Suprapubic skin (tissue), 4 donors: ENCODE measurements at regions not wholly inside any gene's neighbourhood (a gene's known extent, or its start where the extent isn't known, plus 50 kb on each side); places are given as distances from the start of the nearest gene placed in this dataset.

Experiments used
- POLR2A ChIP-seq, 2 donors: fragments of 450-650 bp; IDR thresholded peaks; one replicate each; pipeline ENCODE4 v1.6.1; 2017; ENCODE audit warnings: antibody characterized with exemption in 2 of 2, mild to moderate bottlenecking in 2 of 2, moderate library complexity in 2 of 2
- POLR2AphosphoS5 ChIP-seq, 3 donors: sonication (generic); formaldehyde crosslinking; IDR thresholded peaks; one replicate each; pipeline ENCODE4 v1.6.1; 2017; ENCODE audit warnings: antibody characterized with exemption in 3 of 3
- TF ChIP-seq, protein P1 (sequence below), 2 donors: fragments of 200-600 bp in 1 of 2; fragments of 450-650 bp in 1 of 2; sonication (generic) in 1 of 2; IDR thresholded peaks; one replicate each; pipeline ENCODE4 v1.5.1; 2016 to 2019; ENCODE audit warnings: antibody characterized with exemption in 2 of 2, mild to moderate bottlenecking in 1 of 2, moderate library complexity in 1 of 2

GRCh38 chr14:104451474-104451873 is 128.1 kb upstream of the C14orf180 start:
- TF ChIP-seq, protein P1, sequence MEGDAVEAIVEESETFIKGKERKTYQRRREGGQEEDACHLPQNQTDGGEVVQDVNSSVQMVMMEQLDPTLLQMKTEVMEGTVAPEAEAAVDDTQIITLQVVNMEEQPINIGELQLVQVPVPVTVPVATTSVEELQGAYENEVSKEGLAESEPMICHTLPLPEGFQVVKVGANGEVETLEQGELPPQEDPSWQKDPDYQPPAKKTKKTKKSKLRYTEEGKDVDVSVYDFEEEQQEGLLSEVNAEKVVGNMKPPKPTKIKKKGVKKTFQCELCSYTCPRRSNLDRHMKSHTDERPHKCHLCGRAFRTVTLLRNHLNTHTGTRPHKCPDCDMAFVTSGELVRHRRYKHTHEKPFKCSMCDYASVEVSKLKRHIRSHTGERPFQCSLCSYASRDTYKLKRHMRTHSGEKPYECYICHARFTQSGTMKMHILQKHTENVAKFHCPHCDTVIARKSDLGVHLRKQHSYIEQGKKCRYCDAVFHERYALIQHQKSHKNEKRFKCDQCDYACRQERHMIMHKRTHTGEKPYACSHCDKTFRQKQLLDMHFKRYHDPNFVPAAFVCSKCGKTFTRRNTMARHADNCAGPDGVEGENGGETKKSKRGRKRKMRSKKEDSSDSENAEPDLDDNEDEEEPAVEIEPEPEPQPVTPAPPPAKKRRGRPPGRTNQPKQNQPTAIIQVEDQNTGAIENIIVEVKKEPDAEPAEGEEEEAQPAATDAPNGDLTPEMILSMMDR (IDR thresholded peaks at IDR 0.05) = no peak
- TF ChIP-seq POLR2AphosphoS5 (IDR thresholded peaks at IDR 0.05) (no peak), POLR2A (IDR thresholded peaks at IDR 0.05) (no peak)
